ENCODE measurements at regions not wholly inside any gene's neighbourhood (a gene's known extent, or its start where the extent isn't known, plus 50 kb on each side); places are given as distances from the start of the nearest gene placed in this dataset.

- Histone ChIP-seq H3K9me1 (replicated peaks; ENCODE audit: control insufficient read depth, extremely low read depth, insufficient read depth, low read length) (no peaks in the 10 kb centered on the region), H3K36me3 (ENCODE audit: control insufficient read depth in 2 of 2, extremely low read depth in 1 of 2, insufficient read depth in 2 of 2, low read length in 2 of 2) (no peaks in the 10 kb centered on the region), H3K4me1 (ENCODE audit: control insufficient read depth, extremely low read depth, insufficient read depth, low read length) (peaks cover 4% of the 10 kb centered on the region), H3K27ac (ENCODE audit: insufficient read depth, low read depth, low read length) (no peak overlapping the region), H3K4me2 (ENCODE audit: insufficient read depth, low read length) (no peak overlapping the region), H3K4me3 (replicated peaks in 1 of 3; ENCODE audit: insufficient read depth in 1 of 3, low read depth in 1 of 3, low read length in 3 of 3) (no peak overlapping the region), H2AFZ (ENCODE audit: low read depth, low read length) (no peak overlapping the region), H3K9me3 (replicated peaks; ENCODE audit: control insufficient read depth, insufficient read depth, low read length) (no peaks in the 10 kb centered on the region), H4K20me1 (replicated peaks; ENCODE audit: control insufficient read depth, extremely low read depth, insufficient read depth, low read length) (no peaks in the 10 kb centered on the region), H3K27me3 (ENCODE audit: control insufficient read depth in 2 of 2, insufficient read depth in 2 of 2, low read length in 2 of 2) (peaks cover 0 to 7% of the 10 kb centered on the region in 2 experiments), H3K9ac (replicated peaks; ENCODE audit: extremely low read depth, insufficient read depth, low read length) (no peak overlapping the region), H3K79me2 (ENCODE audit: control insufficient read depth, insufficient read depth, low read length) (no peaks in the 10 kb centered on the region)
- dilution Hi-C loops (cut with MboI; ENCODE audit: extremely low pct_ligation_motif_present, low sequenced_read_pairs) (no loop called here), intact Hi-C loops (cut with micrococcal nuclease) (loop anchor here (1.0 kb wide), 1 partner anchor 47 kb away; no protein-coding TSS in a partner anchor)
- FAIRE-seq = no peak
- DNase-seq (ENCODE audit: low read depth, low spot score) = no peak
- CTCF ChIA-PET = interaction anchor here (2.7 to 3.1 kb wide), 2 partner anchors 12 to 46 kb away, joined by 13 to 21 read pairs; no protein-coding TSS in a partner anchor
- no TSS peak for BruUV-seq (replicated peaks)
- POLR2A ChIA-PET = no interaction called here
- no peak for TF ChIP-seq FOS (IDR thresholded peaks at IDR 0.05; ENCODE audit: borderline replicate concordance, insufficient read depth, low read length)
- TF ChIP-seq EZH2 (IDR thresholded peaks at IDR 0.05; ENCODE audit: borderline replicate concordance, low read depth, low read length, severe bottlenecking) = no peak
- no peak for TF ChIP-seq POLR2AphosphoS5 (IDR thresholded peaks at IDR 0.05; ENCODE audit: insufficient read depth, low read depth, low read length)
- TF ChIP-seq MYC (IDR thresholded peaks at IDR 0.05; ENCODE audit: low read depth, low read length) = no peak
- TF ChIP-seq, protein P1, sequence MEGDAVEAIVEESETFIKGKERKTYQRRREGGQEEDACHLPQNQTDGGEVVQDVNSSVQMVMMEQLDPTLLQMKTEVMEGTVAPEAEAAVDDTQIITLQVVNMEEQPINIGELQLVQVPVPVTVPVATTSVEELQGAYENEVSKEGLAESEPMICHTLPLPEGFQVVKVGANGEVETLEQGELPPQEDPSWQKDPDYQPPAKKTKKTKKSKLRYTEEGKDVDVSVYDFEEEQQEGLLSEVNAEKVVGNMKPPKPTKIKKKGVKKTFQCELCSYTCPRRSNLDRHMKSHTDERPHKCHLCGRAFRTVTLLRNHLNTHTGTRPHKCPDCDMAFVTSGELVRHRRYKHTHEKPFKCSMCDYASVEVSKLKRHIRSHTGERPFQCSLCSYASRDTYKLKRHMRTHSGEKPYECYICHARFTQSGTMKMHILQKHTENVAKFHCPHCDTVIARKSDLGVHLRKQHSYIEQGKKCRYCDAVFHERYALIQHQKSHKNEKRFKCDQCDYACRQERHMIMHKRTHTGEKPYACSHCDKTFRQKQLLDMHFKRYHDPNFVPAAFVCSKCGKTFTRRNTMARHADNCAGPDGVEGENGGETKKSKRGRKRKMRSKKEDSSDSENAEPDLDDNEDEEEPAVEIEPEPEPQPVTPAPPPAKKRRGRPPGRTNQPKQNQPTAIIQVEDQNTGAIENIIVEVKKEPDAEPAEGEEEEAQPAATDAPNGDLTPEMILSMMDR (IDR thresholded peaks at IDR 0.05; ENCODE audit: extremely low read depth in 1 of 2, insufficient read depth in 1 of 2, low read depth in 1 of 2, low read length in 2 of 2) = no peak
- no peak for TF ChIP-seq MAX (IDR thresholded peaks at IDR 0.05; ENCODE audit: insufficient read depth, insufficient read length)
- TF ChIP-seq JUN (IDR thresholded peaks at IDR 0.05; ENCODE audit: borderline replicate concordance, insufficient read depth, insufficient read length, low read depth) = no peak
- TF ChIP-seq POLR2A (IDR thresholded peaks at IDR 0.05; ENCODE audit: low read depth, low read length) = no peak
- no peak for TF ChIP-seq GATA2 (IDR thresholded peaks at IDR 0.05; ENCODE audit: insufficient read depth, insufficient read length, low read depth, low read length)
Observed at GRCh38 chr1:101566883-101567538, 330.2 kb downstream of the S1PR1 start.
